GM06990 (cell line): ENCODE measurements at regions not wholly inside any gene's neighbourhood (a gene's known extent, or its start where the extent isn't known, plus 50 kb on each side); places are given as distances from the start of the nearest gene placed in this dataset.
"Not testable (repeated sequence)": the region's sequence is repeated elsewhere in the genome, so short reads cannot be mapped to it uniquely, and the experiment has no call there.

Experiments
- DNase-seq: peaks from one replicate; pipeline ENCODE4 v3.0.0-alpha.2; 2011; ENCODE audit not compliant: insufficient read length; ENCODE audit errors: extremely low read depth
- H3K27me3 ChIP-seq: replicated peaks from 2 replicates; pipeline ENCODE4 v1.6.0; 2011; ENCODE audit warnings: low read length; ENCODE audit not compliant: control insufficient read depth, insufficient read depth
- H3K36me3 ChIP-seq: 2 replicates; pipeline ENCODE4 v1.5.1; 2011; ENCODE audit warnings: low read length; ENCODE audit not compliant: control insufficient read depth, insufficient read depth
- H3K4me3 ChIP-seq: replicated peaks from 2 replicates; pipeline ENCODE4 v1.5.1; 2011; ENCODE audit warnings: low read depth, mild to moderate bottlenecking, control low read depth, low read length
- CTCF ChIP-seq: IDR thresholded peaks from 2 replicates; pipeline ENCODE4 v1.5.1; 2011; ENCODE audit warnings: low read length, control low read depth, mild to moderate bottlenecking, inconsistent platforms; ENCODE audit not compliant: insufficient read depth, poor library complexity, severe bottlenecking

- no peak for DNase-seq
Measured at GRCh38 chr7:73918926-73919693, 58.2 kb downstream of the TMEM270 start.

GRCh38 chr7:73919694-73920375 lies 58.9 kb downstream of the TMEM270 start:
- H3K4me3 ChIP-seq, result no peak overlapping the region
- no peaks in the 10 kb centered on the region; the same call in 1 of the 2 replicates for H3K27me3 ChIP-seq
- no peak for DNase-seq
- no peak for TF ChIP-seq CTCF
- H3K36me3 ChIP-seq, result no peaks in the 10 kb centered on the region

More at GRCh38 chr7:73918926-73919693, 58.2 kb downstream of the TMEM270 start:
- H3K27me3 ChIP-seq, result no peaks in the 10 kb centered on the region; the same call in 1 of the 2 replicates
- no peaks in the 10 kb centered on the region for H3K36me3 ChIP-seq
- no peak overlapping the region for H3K4me3 ChIP-seq
- no peak for TF ChIP-seq CTCF

GRCh38 chr7:73920406-73921134 lies 59.6 kb downstream of the TMEM270 start:
- TF ChIP-seq CTCF, result no peak
- Histone ChIP-seq H3K36me3 (no peaks in the 10 kb centered on the region), H3K27me3 (no peaks in the 10 kb centered on the region), H3K4me3 (no peak overlapping the region)
- DNase-seq, result no peak

GRCh38 chr7:73921623-73922528 lies 60.9 kb downstream of the TMEM270 start:
- no peaks in the 10 kb centered on the region for H3K27me3 ChIP-seq
- no peak overlapping the region for H3K4me3 ChIP-seq
- TF ChIP-seq CTCF, result no peak
- H3K36me3 ChIP-seq, result no peaks in the 10 kb centered on the region
- DNase-seq, result no peak

GRCh38 chr7:73928644-73929043 lies 67.7 kb downstream of the TMEM270 start:
- not testable (repeated sequence) for H3K36me3 ChIP-seq, H3K27me3 ChIP-seq, DNase-seq, H3K4me3 ChIP-seq
